ENCODE measurements at regions not wholly inside any gene's neighbourhood (a gene's known extent, or its start where the extent isn't known, plus 50 kb on each side); places are given as distances from the start of the nearest gene placed in this dataset.

GRCh38 chr13:84917252-84917878 lies 881.9 kb downstream of the SLITRK6 start:
- TF ChIP-seq MAX (IDR thresholded peaks at IDR 0.05) = no peak
- no peak for TF ChIP-seq POLR2A (IDR thresholded peaks at IDR 0.05; ENCODE audit: borderline replicate concordance, extremely low read depth, insufficient read depth, insufficient read length)
- TF ChIP-seq EZH2phosphoT487 (IDR thresholded peaks at IDR 0.05; ENCODE audit: borderline replicate concordance) = no peak
- TF ChIP-seq RAD21 (IDR thresholded peaks at IDR 0.05; ENCODE audit: low read depth) = peak; percentile 42
- TF ChIP-seq CTCF (IDR thresholded peaks at IDR 0.05 in 2 of 3, conservative IDR thresholded peaks at IDR 0.05 in 1 of 3; ENCODE audit: borderline replicate concordance in 1 of 3, insufficient read depth in 1 of 3, low read depth in 2 of 3, low read length in 2 of 3) = peak in 2 of 3 experiments; percentile 11 to 30; a peak in 1 of 6 replicates
- no peak for TF ChIP-seq ELF1 (IDR thresholded peaks at IDR 0.05; ENCODE audit: borderline replicate concordance, low read depth)
- TF ChIP-seq POLR2AphosphoS5 (IDR thresholded peaks at IDR 0.05; ENCODE audit: low read depth, low read length) = no peak
- TF ChIP-seq CEBPB (IDR thresholded peaks at IDR 0.05; ENCODE audit: low read depth) = no peak
- no peak for TF ChIP-seq EZH2 (IDR thresholded peaks at IDR 0.05)
- no peak for TF ChIP-seq ZNF274 (IDR thresholded peaks at IDR 0.05; ENCODE audit: low read depth, low read length)
- TF ChIP-seq YY1 (IDR thresholded peaks at IDR 0.05; ENCODE audit: extremely low read depth, insufficient replicate concordance, low read depth, low read length) = no peak
- no peak for TF ChIP-seq JUND (IDR thresholded peaks at IDR 0.05)

Data from HCT116 (cell line).